NCI-H1436 treated with DMSO at 0.1 percent for 48 hours (cell line): ENCODE measurements at regions not wholly inside any gene's neighbourhood (a gene's known extent, or its start where the extent isn't known, plus 50 kb on each side); places are given as distances from the start of the nearest gene placed in this dataset.

Experiments used
- DNase-seq: peaks from one replicate; lab custom pipeline; 2025; lab: John Stamatoyannopoulos, UW

- DNase-seq = no peak
Observed at GRCh38 chr2:239470151-239470900, 69.5 kb upstream of the HDAC4 start.

- DNase-seq = no peak
Observed at GRCh38 chr2:239469106-239469960, 68.5 kb upstream of the HDAC4 start.

GRCh38 chr2:239468491-239469105 is 67.8 kb upstream of the HDAC4 start:
- DNase-seq = no peak

GRCh38 chr2:239467956-239468490 is 67.2 kb upstream of the HDAC4 start:
- no peak for DNase-seq

GRCh38 chr2:239467281-239467955 is 66.6 kb upstream of the HDAC4 start:
- no peak for DNase-seq

- DNase-seq = no peak
Observed at GRCh38 chr2:239466755-239467271, 66.0 kb upstream of the HDAC4 start.

GRCh38 chr2:239466061-239466754 is 65.4 kb upstream of the HDAC4 start:
- DNase-seq = no peak

GRCh38 chr2:239465017-239466001 is 64.5 kb upstream of the HDAC4 start:
- DNase-seq = no peak

- DNase-seq = no peak
Observed at GRCh38 chr2:239464166-239465016, 63.6 kb upstream of the HDAC4 start.

GRCh38 chr2:239463541-239464165 is 62.8 kb upstream of the HDAC4 start:
- DNase-seq = no peak

- DNase-seq = no peak
Observed at GRCh38 chr2:239462671-239463506, 62.1 kb upstream of the HDAC4 start.

- DNase-seq = no peak
Observed at GRCh38 chr2:239462191-239462515, 61.3 kb upstream of the HDAC4 start.

GRCh38 chr2:239461291-239462190 is 60.7 kb upstream of the HDAC4 start:
- no peak for DNase-seq

GRCh38 chr2:239460780-239461179 is 60.0 kb upstream of the HDAC4 start:
- no peak for DNase-seq

- DNase-seq = no peak
Observed at GRCh38 chr2:239459606-239460005, 58.8 kb upstream of the HDAC4 start.

- DNase-seq = no peak
Observed at GRCh38 chr2:239459056-239459455, 58.2 kb upstream of the HDAC4 start.
